ENCODE measurements at regions not wholly inside any gene's neighbourhood (a gene's known extent, or its start where the extent isn't known, plus 50 kb on each side); places are given as distances from the start of the nearest gene placed in this dataset.
"Not testable (repeated sequence)": the region's sequence is repeated elsewhere in the genome, so short reads cannot be mapped to it uniquely, and the experiment has no call there.

GRCh38 chr14:25537846-25538455 is 488.0 kb upstream of the STXBP6 start:
- DNase-seq, result no peak

- DNase-seq, result no peak
Observed at GRCh38 chr14:25526290-25526689, 476.3 kb upstream of the STXBP6 start.

GRCh38 chr14:25522926-25523325 is 473.0 kb upstream of the STXBP6 start:
- DNase-seq, result no peak

- DNase-seq, result no peak
Observed at GRCh38 chr14:25522116-25522515, 472.2 kb upstream of the STXBP6 start.

GRCh38 chr14:25521616-25522015 is 471.7 kb upstream of the STXBP6 start:
- DNase-seq, result no peak

- no peak for DNase-seq
Observed at GRCh38 chr14:25520821-25521220, 470.9 kb upstream of the STXBP6 start.

- DNase-seq, result no peak
Observed at GRCh38 chr14:25518364-25518763, 468.4 kb upstream of the STXBP6 start.

GRCh38 chr14:25516838-25517237 is 466.9 kb upstream of the STXBP6 start:
- DNase-seq, result no peak

GRCh38 chr14:25508845-25509244 is 458.9 kb upstream of the STXBP6 start:
- no peak for DNase-seq

GRCh38 chr14:25501749-25502148 is 451.8 kb upstream of the STXBP6 start:
- DNase-seq, result no peak

- no peak for DNase-seq
Observed at GRCh38 chr14:25488961-25489360, 439.0 kb upstream of the STXBP6 start.

GRCh38 chr14:25485381-25485780 is 435.4 kb upstream of the STXBP6 start:
- DNase-seq, result no peak

- no peak for DNase-seq
Observed at GRCh38 chr14:25484906-25485305, 435.0 kb upstream of the STXBP6 start.

- no peak for DNase-seq
Observed at GRCh38 chr14:25484235-25484634, 434.3 kb upstream of the STXBP6 start.

GRCh38 chr14:25477316-25478098 is 427.6 kb upstream of the STXBP6 start:
- no peak for DNase-seq

- no peak for DNase-seq
Observed at GRCh38 chr14:25472700-25473099, 422.8 kb upstream of the STXBP6 start.

- DNase-seq, result no peak
Observed at GRCh38 chr14:25464772-25465171, 414.8 kb upstream of the STXBP6 start.

GRCh38 chr14:25464078-25464477 is 414.1 kb upstream of the STXBP6 start:
- no peak for DNase-seq

- no peak for DNase-seq
Observed at GRCh38 chr14:25463480-25463879, 413.5 kb upstream of the STXBP6 start.

- no peak for DNase-seq
Observed at GRCh38 chr14:25461780-25462179, 411.8 kb upstream of the STXBP6 start.

- DNase-seq, result no peak
Observed at GRCh38 chr14:25444381-25444780, 394.4 kb upstream of the STXBP6 start.

- not testable (repeated sequence) for DNase-seq
Observed at GRCh38 chr14:25440382-25440781, 390.4 kb upstream of the STXBP6 start.

GRCh38 chr14:25436906-25437305 is 387.0 kb upstream of the STXBP6 start:
- no peak for DNase-seq

GRCh38 chr14:25436288-25436875 is 386.4 kb upstream of the STXBP6 start:
- DNase-seq, result no peak

Measured in stimulated activated CD4-positive, alpha-beta T cell treated with anti-CD3 and anti-CD28 coated beads, Interleukin-4, amount 100 ng/mL, for 4 hours (primary cell).